ENCODE measurements at regions not wholly inside any gene's neighbourhood (a gene's known extent, or its start where the extent isn't known, plus 50 kb on each side); places are given as distances from the start of the nearest gene placed in this dataset.

GRCh38 chr14:89000007-89000942 lies 175.8 kb downstream of the TTC8 start:
- intact Hi-C loops (cut with DNase I; ENCODE audit: low total_unique reads) = no loop called here
- DNase-seq (ENCODE audit: low spot score in 2 of 2) = peak in 1 of 2 donors; percentile 19
- TF ChIP-seq, protein P1, sequence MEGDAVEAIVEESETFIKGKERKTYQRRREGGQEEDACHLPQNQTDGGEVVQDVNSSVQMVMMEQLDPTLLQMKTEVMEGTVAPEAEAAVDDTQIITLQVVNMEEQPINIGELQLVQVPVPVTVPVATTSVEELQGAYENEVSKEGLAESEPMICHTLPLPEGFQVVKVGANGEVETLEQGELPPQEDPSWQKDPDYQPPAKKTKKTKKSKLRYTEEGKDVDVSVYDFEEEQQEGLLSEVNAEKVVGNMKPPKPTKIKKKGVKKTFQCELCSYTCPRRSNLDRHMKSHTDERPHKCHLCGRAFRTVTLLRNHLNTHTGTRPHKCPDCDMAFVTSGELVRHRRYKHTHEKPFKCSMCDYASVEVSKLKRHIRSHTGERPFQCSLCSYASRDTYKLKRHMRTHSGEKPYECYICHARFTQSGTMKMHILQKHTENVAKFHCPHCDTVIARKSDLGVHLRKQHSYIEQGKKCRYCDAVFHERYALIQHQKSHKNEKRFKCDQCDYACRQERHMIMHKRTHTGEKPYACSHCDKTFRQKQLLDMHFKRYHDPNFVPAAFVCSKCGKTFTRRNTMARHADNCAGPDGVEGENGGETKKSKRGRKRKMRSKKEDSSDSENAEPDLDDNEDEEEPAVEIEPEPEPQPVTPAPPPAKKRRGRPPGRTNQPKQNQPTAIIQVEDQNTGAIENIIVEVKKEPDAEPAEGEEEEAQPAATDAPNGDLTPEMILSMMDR (IDR thresholded peaks at IDR 0.05) = no peak
- TF ChIP-seq POLR2A (IDR thresholded peaks at IDR 0.05) = no peak
- WGBS, 2 donors = 54 to 56% methylated on average over 9 of the region's 9 CpGs
- no peak overlapping the region for H3K4me3 ChIP-seq (ENCODE audit: low read depth, poor library complexity, severe bottlenecking)

GRCh38 chr14:89004166-89004565 lies 179.7 kb downstream of the TTC8 start:
- no peak for TF ChIP-seq POLR2A (IDR thresholded peaks at IDR 0.05)
- TF ChIP-seq, protein P1 (IDR thresholded peaks at IDR 0.05) = no peak
- intact Hi-C loops (cut with DNase I; ENCODE audit: low total_unique reads) = no loop called here

DNA sequence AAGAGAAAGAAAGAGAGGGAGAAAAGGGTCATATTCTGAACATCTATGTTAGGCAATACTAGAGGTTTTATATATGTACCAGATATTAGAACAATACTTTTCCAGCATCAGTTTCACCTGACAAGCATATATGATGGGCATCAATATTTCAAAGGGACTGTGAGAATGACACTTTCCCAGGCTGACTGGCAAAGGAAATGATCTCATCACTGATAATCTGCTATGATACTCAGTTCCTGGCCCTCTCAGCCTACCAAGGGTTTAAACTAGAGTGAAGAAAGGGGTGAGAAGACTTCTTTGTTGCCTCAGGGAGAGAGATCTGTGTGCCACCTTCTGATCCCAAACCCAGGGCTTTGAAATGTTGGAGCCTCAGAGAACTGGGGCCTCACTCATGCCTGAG lies 183.5 kb downstream of the TTC8 start:
- TF ChIP-seq, protein P1 (IDR thresholded peaks at IDR 0.05) = no peak
- TF ChIP-seq POLR2A (IDR thresholded peaks at IDR 0.05) = no peak
- no peak overlapping the region for H3K4me3 ChIP-seq (ENCODE audit: low read depth, poor library complexity, severe bottlenecking)
- DNase-seq (ENCODE audit: low spot score in 2 of 2) = no peak
- intact Hi-C loops (cut with DNase I; ENCODE audit: low total_unique reads) = no loop called here

More at GRCh38 chr14:89004166-89004565, 179.7 kb downstream of the TTC8 start:
- H3K4me3 ChIP-seq (ENCODE audit: low read depth, poor library complexity, severe bottlenecking) = no peak overlapping the region
- DNase-seq (ENCODE audit: low spot score in 2 of 2) = no peak

GRCh38 chr14:89011355-89012281 lies 187.2 kb downstream of the TTC8 start:
- intact Hi-C loops (cut with DNase I; ENCODE audit: low total_unique reads) = no loop called here
- TF ChIP-seq POLR2A (IDR thresholded peaks at IDR 0.05) = no peak
- TF ChIP-seq, protein P1 (IDR thresholded peaks at IDR 0.05) = no peak
- H3K4me3 ChIP-seq (ENCODE audit: low read depth, poor library complexity, severe bottlenecking) = no peak overlapping the region
- 79 to 82% methylated on average over 10 of the region's 10 CpGs for WGBS, 2 donors
- no peak for DNase-seq (ENCODE audit: low spot score in 2 of 2)

DNA sequence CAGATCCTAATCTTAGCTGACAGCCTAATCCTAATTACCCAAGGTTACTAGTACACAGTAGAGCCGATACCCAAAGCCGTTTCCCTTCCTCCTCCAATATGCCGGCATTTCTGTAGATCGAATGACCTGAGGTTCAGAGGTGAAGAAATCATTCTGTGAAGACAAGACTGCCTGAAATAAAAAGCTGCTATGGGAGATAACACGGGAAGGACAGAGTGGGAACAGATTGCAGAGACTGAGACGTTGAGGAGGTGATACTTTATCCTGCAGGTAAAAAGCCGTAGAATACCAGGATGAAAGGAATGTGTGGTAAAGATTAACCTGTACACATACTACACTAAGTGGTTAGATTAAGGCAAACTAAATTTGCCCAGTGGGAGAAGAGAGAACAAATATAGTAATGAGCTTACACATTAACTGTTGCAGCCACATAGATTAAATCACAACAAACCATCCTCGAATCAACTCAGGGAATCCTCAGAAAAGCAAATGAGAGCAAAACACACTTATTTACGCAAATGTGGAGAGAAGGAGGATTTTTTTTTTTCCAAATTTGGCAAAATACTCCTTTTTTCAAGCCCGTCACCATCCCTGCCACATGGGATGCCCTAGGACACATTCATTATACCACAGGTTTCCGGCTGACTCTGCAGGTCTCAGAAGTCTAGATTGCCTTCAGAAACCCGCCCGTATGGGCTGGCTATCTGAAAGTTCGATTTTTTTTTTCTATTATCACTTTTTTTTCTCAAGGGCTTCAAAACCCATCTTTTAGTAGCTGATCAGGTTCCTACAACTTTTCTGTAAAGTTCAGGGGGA lies 188.0 kb downstream of the TTC8 start:
- intact Hi-C loops (cut with DNase I; ENCODE audit: low total_unique reads) = no loop called here
- no peak for DNase-seq (ENCODE audit: low spot score in 2 of 2)
- WGBS, 2 donors = 74 to 75% methylated on average over 14 of the region's 14 CpGs
- TF ChIP-seq, protein P1 (IDR thresholded peaks at IDR 0.05) = no peak
- TF ChIP-seq POLR2A (IDR thresholded peaks at IDR 0.05) = no peak
- no peak overlapping the region for H3K4me3 ChIP-seq (ENCODE audit: low read depth, poor library complexity, severe bottlenecking)
